GM19324 (cell line): ENCODE measurements at regions not wholly inside any gene's neighbourhood (a gene's known extent, or its start where the extent isn't known, plus 50 kb on each side); places are given as distances from the start of the nearest gene placed in this dataset.

Experiments used
- ATAC-seq: cut with Tn5 transposase; IDR thresholded peaks from one replicate; pipeline ENCODE4 v1.9.1; 2021; ENCODE audit warnings: mild to moderate bottlenecking, moderate library complexity; ENCODE audit not compliant: unreplicated experiment, low FRiP score

GRCh38 chr17:79541056-79541850 is 69.6 kb downstream of the RBFOX3 start:
- no peak for ATAC-seq

- ATAC-seq, result no peak
Measured at GRCh38 chr17:79539944-79540705, 70.7 kb downstream of the RBFOX3 start.

GRCh38 chr17:79538291-79538690 is 72.6 kb downstream of the RBFOX3 start:
- ATAC-seq, result no peak

- no peak for ATAC-seq
Measured at GRCh38 chr17:79537686-79538085, 73.2 kb downstream of the RBFOX3 start.

GRCh38 chr17:79537061-79537460 is 73.8 kb downstream of the RBFOX3 start:
- ATAC-seq, result no peak

- no peak for ATAC-seq
Measured at GRCh38 chr17:79536212-79536840, 74.5 kb downstream of the RBFOX3 start.

- no peak for ATAC-seq
Measured at GRCh38 chr17:79535728-79536025, 75.2 kb downstream of the RBFOX3 start.

- ATAC-seq, result no peak
Measured at GRCh38 chr17:79534851-79535727, 75.8 kb downstream of the RBFOX3 start.

- ATAC-seq, result no peak
Measured at GRCh38 chr17:79534111-79534510, 76.7 kb downstream of the RBFOX3 start.

- ATAC-seq, result no peak
Measured at GRCh38 chr17:79533116-79533515, 77.7 kb downstream of the RBFOX3 start.

GRCh38 chr17:79532107-79532790 is 78.6 kb downstream of the RBFOX3 start:
- no peak for ATAC-seq

- no peak for ATAC-seq
Measured at GRCh38 chr17:79531191-79532095, 79.4 kb downstream of the RBFOX3 start.

GRCh38 chr17:79530361-79531105 is 80.3 kb downstream of the RBFOX3 start:
- ATAC-seq, result no peak

- no peak for ATAC-seq
Measured at GRCh38 chr17:79529661-79530081, 81.2 kb downstream of the RBFOX3 start.

GRCh38 chr17:79528592-79529125 is 82.2 kb downstream of the RBFOX3 start:
- ATAC-seq, result no peak

GRCh38 chr17:79527306-79527705 is 83.5 kb downstream of the RBFOX3 start:
- ATAC-seq, result no peak

- no peak for ATAC-seq
Measured at GRCh38 chr17:79525793-79526677, 84.8 kb downstream of the RBFOX3 start.
